Loucy (cell line): ENCODE measurements at regions not wholly inside any gene's neighbourhood (a gene's known extent, or its start where the extent isn't known, plus 50 kb on each side); places are given as distances from the start of the nearest gene placed in this dataset.

ENCODE experiments used
- H2AFZ ChIP-seq: fragments of 200-600 bp; sonication (generic); 2 replicates; pipeline ENCODE4 v1.6.0; 2016; ENCODE audit warnings: antibody characterized with exemption, mild to moderate bottlenecking, low read length, moderate library complexity
- H3F3A ChIP-seq: fragments of 200-600 bp; 2 replicates; pipeline ENCODE4 v1.6.0; 2016; ENCODE audit warnings: antibody characterized with exemption, low read depth, mild to moderate bottlenecking
- H3K27me3 ChIP-seq: fragments of 200-600 bp; sonication (generic); 2 replicates; pipeline ENCODE4 v1.6.1; 2014; ENCODE audit warnings: low read length, mild to moderate bottlenecking; ENCODE audit not compliant: insufficient read depth, poor library complexity, severe bottlenecking
- H3K36me3 ChIP-seq: fragments of 200-600 bp; sonication (generic); 2 replicates; pipeline ENCODE4 v1.6.1; 2016; ENCODE audit warnings: low read length; ENCODE audit not compliant: insufficient read depth
- H3K4me1 ChIP-seq: fragments of 200-600 bp; sonication (generic); 2 replicates; pipeline ENCODE4 v1.5.1; 2014; ENCODE audit warnings: low read length, mild to moderate bottlenecking; ENCODE audit not compliant: insufficient read depth, poor library complexity, severe bottlenecking
- H3K4me2 ChIP-seq: fragments of 200-600 bp; sonication (generic); 2 replicates; pipeline ENCODE4 v1.6.0; 2014; ENCODE audit warnings: antibody characterized with exemption, low read length, low read depth, mild to moderate bottlenecking; ENCODE audit not compliant: poor library complexity, severe bottlenecking
- H3K4me3 ChIP-seq: fragments of 200-600 bp; sonication (generic); 2 replicates; pipeline ENCODE4 v1.5.1; 2014; ENCODE audit warnings: low read length, mild to moderate bottlenecking, mixed read lengths; ENCODE audit not compliant: poor library complexity, severe bottlenecking
- H3K79me2 ChIP-seq: fragments of 200-600 bp; sonication (generic); 2 replicates; pipeline ENCODE4 v1.6.1; 2014; ENCODE audit warnings: low read length; ENCODE audit not compliant: insufficient read depth
- H3K9ac ChIP-seq: fragments of 200-600 bp; sonication (generic); 2 replicates; pipeline ENCODE4 v1.6.0; 2014; ENCODE audit warnings: mild to moderate bottlenecking, low read depth, low read length, moderate library complexity; ENCODE audit not compliant: poor library complexity, severe bottlenecking
- H3K9me2 ChIP-seq: fragments of 200-600 bp; sonication (generic); replicated peaks from 2 replicates; pipeline ENCODE4 v1.6.1; 2016; ENCODE audit warnings: low read depth, low read length, mixed read lengths
- H3K9me3 ChIP-seq: fragments of 200-600 bp; sonication (generic); 2 replicates; pipeline ENCODE4 v1.6.1; 2014; ENCODE audit warnings: mild to moderate bottlenecking, antibody characterized with exemption, low read length, low read depth; ENCODE audit not compliant: insufficient read depth
- H4K20me1 ChIP-seq: fragments of 200-600 bp; sonication (generic); 2 replicates; pipeline ENCODE4 v1.6.0; 2014; ENCODE audit warnings: antibody characterized with exemption, low read length, mild to moderate bottlenecking; ENCODE audit not compliant: insufficient read depth, poor library complexity, severe bottlenecking
- EZH2phosphoT487 ChIP-seq: fragments of 200-600 bp; IDR thresholded peaks from 2 replicates; pipeline ENCODE4 v1.6.1; 2018; ENCODE audit warnings: antibody characterized with exemption, mild to moderate bottlenecking, moderate library complexity, borderline replicate concordance
- TF ChIP-seq, protein P1 (sequence below): fragments of 200-600 bp; sonication (generic); conservative IDR thresholded peaks from 2 replicates; pipeline ENCODE4 v1.5.1; 2014; ENCODE audit warnings: mild to moderate bottlenecking, antibody characterized with exemption, low read length

- Histone ChIP-seq H3F3A (no peaks in the 10 kb centered on the region), H3K79me2 (no peaks in the 10 kb centered on the region), H3K9ac (no peak overlapping the region), H3K4me3 (no peak overlapping the region), H3K4me2 (no peak overlapping the region), H2AFZ (no peak overlapping the region), H3K36me3 (no peaks in the 10 kb centered on the region), H3K9me3 (no peaks in the 10 kb centered on the region), H4K20me1 (no peaks in the 10 kb centered on the region), H3K9me2 (no peaks in the 10 kb centered on the region), H3K4me1 (no peaks in the 10 kb centered on the region), H3K27me3 (peaks cover 4% of the 10 kb centered on the region)
- TF ChIP-seq EZH2phosphoT487, result no peak
- TF ChIP-seq, protein P1, sequence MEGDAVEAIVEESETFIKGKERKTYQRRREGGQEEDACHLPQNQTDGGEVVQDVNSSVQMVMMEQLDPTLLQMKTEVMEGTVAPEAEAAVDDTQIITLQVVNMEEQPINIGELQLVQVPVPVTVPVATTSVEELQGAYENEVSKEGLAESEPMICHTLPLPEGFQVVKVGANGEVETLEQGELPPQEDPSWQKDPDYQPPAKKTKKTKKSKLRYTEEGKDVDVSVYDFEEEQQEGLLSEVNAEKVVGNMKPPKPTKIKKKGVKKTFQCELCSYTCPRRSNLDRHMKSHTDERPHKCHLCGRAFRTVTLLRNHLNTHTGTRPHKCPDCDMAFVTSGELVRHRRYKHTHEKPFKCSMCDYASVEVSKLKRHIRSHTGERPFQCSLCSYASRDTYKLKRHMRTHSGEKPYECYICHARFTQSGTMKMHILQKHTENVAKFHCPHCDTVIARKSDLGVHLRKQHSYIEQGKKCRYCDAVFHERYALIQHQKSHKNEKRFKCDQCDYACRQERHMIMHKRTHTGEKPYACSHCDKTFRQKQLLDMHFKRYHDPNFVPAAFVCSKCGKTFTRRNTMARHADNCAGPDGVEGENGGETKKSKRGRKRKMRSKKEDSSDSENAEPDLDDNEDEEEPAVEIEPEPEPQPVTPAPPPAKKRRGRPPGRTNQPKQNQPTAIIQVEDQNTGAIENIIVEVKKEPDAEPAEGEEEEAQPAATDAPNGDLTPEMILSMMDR, result no peak
Observed at GRCh38 chr12:67890726-67891258, 98.5 kb upstream of the IFNG-AS1 start.

- Histone ChIP-seq H3F3A (no peaks in the 10 kb centered on the region), H4K20me1 (no peaks in the 10 kb centered on the region), H3K4me1 (no peaks in the 10 kb centered on the region), H3K79me2 (no peaks in the 10 kb centered on the region), H3K9me3 (no peaks in the 10 kb centered on the region), H3K4me2 (no peak overlapping the region), H2AFZ (no peak overlapping the region), H3K36me3 (no peaks in the 10 kb centered on the region), H3K9me2 (no peaks in the 10 kb centered on the region), H3K27me3 (no peaks in the 10 kb centered on the region), H3K4me3 (no peak overlapping the region), H3K9ac (no peak overlapping the region)
- TF ChIP-seq, protein P1, result no peak
Observed at GRCh38 chr12:67891596-67891995, 97.7 kb upstream of the IFNG-AS1 start.

DNA sequence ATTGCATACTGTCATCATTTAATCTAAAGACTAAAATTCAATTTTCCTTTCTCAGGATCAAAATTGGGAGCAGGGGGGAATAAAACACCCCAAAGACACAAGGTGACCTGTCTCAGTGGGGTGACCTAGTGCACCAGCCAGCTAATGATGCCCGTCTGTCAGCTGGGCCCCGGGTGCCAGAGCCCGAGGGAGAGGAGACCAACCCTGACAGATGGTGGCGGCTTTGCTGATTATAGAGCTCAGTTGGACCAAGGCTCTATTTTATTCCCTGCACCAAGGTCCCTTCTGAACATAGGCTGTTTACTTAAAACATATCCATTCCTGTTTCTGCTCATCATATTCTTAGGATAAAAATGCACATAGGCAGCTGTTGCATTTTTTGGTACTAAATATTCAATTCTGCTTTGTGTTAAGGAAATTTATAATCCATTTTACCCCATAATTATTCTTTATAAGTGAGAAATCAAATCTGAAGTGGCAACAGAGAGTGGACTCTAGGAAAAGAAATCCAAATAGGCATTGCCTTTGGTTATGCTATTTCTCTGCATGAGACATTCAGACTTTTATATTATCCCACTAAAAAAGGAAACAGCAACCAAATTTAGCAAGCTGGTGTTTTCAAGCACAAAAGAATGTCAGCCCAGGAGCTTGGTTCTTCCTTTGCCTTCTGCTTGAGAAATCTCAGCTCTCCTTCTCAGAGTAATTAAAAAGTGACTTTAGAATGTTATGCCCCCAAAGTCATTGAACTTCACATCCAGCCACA, 96.8 kb upstream of the IFNG-AS1 start:
- H3K27me3 ChIP-seq, result no peaks in the 10 kb centered on the region
- no peaks in the 10 kb centered on the region for H3K36me3 ChIP-seq
- no peak overlapping the region for H3K4me2 ChIP-seq
- H3K4me3 ChIP-seq, result no peak overlapping the region
- no peaks in the 10 kb centered on the region for H4K20me1 ChIP-seq
- H3F3A ChIP-seq, result no peaks in the 10 kb centered on the region
- no peak for TF ChIP-seq EZH2phosphoT487
- TF ChIP-seq, protein P1, result no peak
- no peaks in the 10 kb centered on the region for H3K4me1 ChIP-seq
- H3K79me2 ChIP-seq, result no peaks in the 10 kb centered on the region
- no peaks in the 10 kb centered on the region for H3K9me2 ChIP-seq
- no peak overlapping the region for H3K9ac ChIP-seq
- no peak overlapping the region for H2AFZ ChIP-seq
- H3K9me3 ChIP-seq, result no peaks in the 10 kb centered on the region
